ENCODE measurements at regions not wholly inside any gene's neighbourhood (a gene's known extent, or its start where the extent isn't known, plus 50 kb on each side); places are given as distances from the start of the nearest gene placed in this dataset.
"Not testable (repeated sequence)": the region's sequence is repeated elsewhere in the genome, so short reads cannot be mapped to it uniquely, and the experiment has no call there.

- no peaks in the 10 kb centered on the region for H3K36me3 ChIP-seq (ENCODE audit: control insufficient read depth, insufficient read depth, low read length)
- no peak for DNase-seq (ENCODE audit: low read depth, low spot score)
- H3K9me3 ChIP-seq (ENCODE audit: control insufficient read depth, insufficient read depth, low read depth, low read length) = no peaks in the 10 kb centered on the region
- ATAC-seq = no peak
- intact Hi-C loops (cut with micrococcal nuclease; ENCODE audit: unreplicated experiment) = no loop called here
- H3K4me3 ChIP-seq (ENCODE audit: low read depth in 2 of 2, low read length in 2 of 2) = no peak overlapping the region
- POLR2A ChIA-PET = no interaction called here
- TF ChIP-seq SIN3A (IDR thresholded peaks at IDR 0.05; ENCODE audit: borderline replicate concordance, insufficient read depth, low read depth, low read length) (no peak), TCF7L2 (IDR thresholded peaks at IDR 0.05; ENCODE audit: low read depth, low read length) (no peak), POLR2AphosphoS5 (IDR thresholded peaks at IDR 0.05; ENCODE audit: low read depth, low read length) (no peak)
- TF ChIP-seq, protein P1, sequence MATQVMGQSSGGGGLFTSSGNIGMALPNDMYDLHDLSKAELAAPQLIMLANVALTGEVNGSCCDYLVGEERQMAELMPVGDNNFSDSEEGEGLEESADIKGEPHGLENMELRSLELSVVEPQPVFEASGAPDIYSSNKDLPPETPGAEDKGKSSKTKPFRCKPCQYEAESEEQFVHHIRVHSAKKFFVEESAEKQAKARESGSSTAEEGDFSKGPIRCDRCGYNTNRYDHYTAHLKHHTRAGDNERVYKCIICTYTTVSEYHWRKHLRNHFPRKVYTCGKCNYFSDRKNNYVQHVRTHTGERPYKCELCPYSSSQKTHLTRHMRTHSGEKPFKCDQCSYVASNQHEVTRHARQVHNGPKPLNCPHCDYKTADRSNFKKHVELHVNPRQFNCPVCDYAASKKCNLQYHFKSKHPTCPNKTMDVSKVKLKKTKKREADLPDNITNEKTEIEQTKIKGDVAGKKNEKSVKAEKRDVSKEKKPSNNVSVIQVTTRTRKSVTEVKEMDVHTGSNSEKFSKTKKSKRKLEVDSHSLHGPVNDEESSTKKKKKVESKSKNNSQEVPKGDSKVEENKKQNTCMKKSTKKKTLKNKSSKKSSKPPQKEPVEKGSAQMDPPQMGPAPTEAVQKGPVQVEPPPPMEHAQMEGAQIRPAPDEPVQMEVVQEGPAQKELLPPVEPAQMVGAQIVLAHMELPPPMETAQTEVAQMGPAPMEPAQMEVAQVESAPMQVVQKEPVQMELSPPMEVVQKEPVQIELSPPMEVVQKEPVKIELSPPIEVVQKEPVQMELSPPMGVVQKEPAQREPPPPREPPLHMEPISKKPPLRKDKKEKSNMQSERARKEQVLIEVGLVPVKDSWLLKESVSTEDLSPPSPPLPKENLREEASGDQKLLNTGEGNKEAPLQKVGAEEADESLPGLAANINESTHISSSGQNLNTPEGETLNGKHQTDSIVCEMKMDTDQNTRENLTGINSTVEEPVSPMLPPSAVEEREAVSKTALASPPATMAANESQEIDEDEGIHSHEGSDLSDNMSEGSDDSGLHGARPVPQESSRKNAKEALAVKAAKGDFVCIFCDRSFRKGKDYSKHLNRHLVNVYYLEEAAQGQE (IDR thresholded peaks at IDR 0.05; ENCODE audit: insufficient read depth in 1 of 2, low read depth in 2 of 2, low read length in 1 of 2) = no peak
- TF ChIP-seq, protein P2, sequence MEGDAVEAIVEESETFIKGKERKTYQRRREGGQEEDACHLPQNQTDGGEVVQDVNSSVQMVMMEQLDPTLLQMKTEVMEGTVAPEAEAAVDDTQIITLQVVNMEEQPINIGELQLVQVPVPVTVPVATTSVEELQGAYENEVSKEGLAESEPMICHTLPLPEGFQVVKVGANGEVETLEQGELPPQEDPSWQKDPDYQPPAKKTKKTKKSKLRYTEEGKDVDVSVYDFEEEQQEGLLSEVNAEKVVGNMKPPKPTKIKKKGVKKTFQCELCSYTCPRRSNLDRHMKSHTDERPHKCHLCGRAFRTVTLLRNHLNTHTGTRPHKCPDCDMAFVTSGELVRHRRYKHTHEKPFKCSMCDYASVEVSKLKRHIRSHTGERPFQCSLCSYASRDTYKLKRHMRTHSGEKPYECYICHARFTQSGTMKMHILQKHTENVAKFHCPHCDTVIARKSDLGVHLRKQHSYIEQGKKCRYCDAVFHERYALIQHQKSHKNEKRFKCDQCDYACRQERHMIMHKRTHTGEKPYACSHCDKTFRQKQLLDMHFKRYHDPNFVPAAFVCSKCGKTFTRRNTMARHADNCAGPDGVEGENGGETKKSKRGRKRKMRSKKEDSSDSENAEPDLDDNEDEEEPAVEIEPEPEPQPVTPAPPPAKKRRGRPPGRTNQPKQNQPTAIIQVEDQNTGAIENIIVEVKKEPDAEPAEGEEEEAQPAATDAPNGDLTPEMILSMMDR (IDR thresholded peaks at IDR 0.05) = no peak
- in situ Hi-C loops (cut with HindIII; ENCODE audit: low pct_unique_long_range_greater_than_20kb, low sequenced_read_pairs) = no loop called here
- H3K27ac ChIP-seq (ENCODE audit: low read length) = no peak overlapping the region
- no TSS peak for BruUV-seq (replicated peaks)
- H3K27me3 ChIP-seq (ENCODE audit: control insufficient read depth, insufficient read depth, low read length) = no peaks in the 10 kb centered on the region
- CTCF ChIA-PET = no interaction called here
- H3K4me1 ChIP-seq (ENCODE audit: control insufficient read depth, insufficient read depth, low read length) = no peaks in the 10 kb centered on the region
Observed at GRCh38 chr6:144634371-144634770, 349.2 kb downstream of the UTRN start.

GRCh38 chr6:144635051-144635450 lies 349.9 kb downstream of the UTRN start:
- Histone ChIP-seq H3K4me3 (ENCODE audit: low read depth in 2 of 2, low read length in 2 of 2) (no peak overlapping the region), H3K9me3 (ENCODE audit: control insufficient read depth, insufficient read depth, low read depth, low read length) (no peaks in the 10 kb centered on the region), H3K4me1 (ENCODE audit: control insufficient read depth, insufficient read depth, low read length) (no peaks in the 10 kb centered on the region), H3K27ac (ENCODE audit: low read length) (no peak overlapping the region), H3K36me3 (ENCODE audit: control insufficient read depth, insufficient read depth, low read length) (no peaks in the 10 kb centered on the region), H3K27me3 (ENCODE audit: control insufficient read depth, insufficient read depth, low read length) (no peaks in the 10 kb centered on the region)
- no TSS peak for BruUV-seq (replicated peaks)
- DNase-seq (ENCODE audit: low read depth, low spot score) = no peak
- intact Hi-C loops (cut with micrococcal nuclease; ENCODE audit: unreplicated experiment) = no loop called here
- ChIA-PET CTCF (interaction anchor here (0.7 kb wide), 1 partner anchor 229 kb away, joined by 9 read pairs; no protein-coding TSS in a partner anchor), POLR2A (no interaction called here)
- in situ Hi-C loops (cut with HindIII; ENCODE audit: low pct_unique_long_range_greater_than_20kb, low sequenced_read_pairs) = no loop called here
- ATAC-seq = no peak
- TF ChIP-seq POLR2AphosphoS5 (IDR thresholded peaks at IDR 0.05; ENCODE audit: low read depth, low read length) (no peak), SIN3A (IDR thresholded peaks at IDR 0.05; ENCODE audit: borderline replicate concordance, insufficient read depth, low read depth, low read length) (no peak), TCF7L2 (IDR thresholded peaks at IDR 0.05; ENCODE audit: low read depth, low read length) (no peak)
- TF ChIP-seq, protein P1 (IDR thresholded peaks at IDR 0.05; ENCODE audit: insufficient read depth in 1 of 2, low read depth in 2 of 2, low read length in 1 of 2) = no peak
- TF ChIP-seq, protein P2 (IDR thresholded peaks at IDR 0.05) = no peak

GRCh38 chr6:144636025-144636424 lies 350.9 kb downstream of the UTRN start:
- BruUV-seq (replicated peaks); H3K36me3 ChIP-seq (ENCODE audit: control insufficient read depth, insufficient read depth, low read length); DNase-seq (ENCODE audit: low read depth, low spot score); intact Hi-C loops (cut with micrococcal nuclease; ENCODE audit: unreplicated experiment); in situ Hi-C loops (cut with HindIII; ENCODE audit: low pct_unique_long_range_greater_than_20kb, low sequenced_read_pairs); H3K27me3 ChIP-seq (ENCODE audit: control insufficient read depth, insufficient read depth, low read length); CTCF ChIA-PET; H3K4me1 ChIP-seq (ENCODE audit: control insufficient read depth, insufficient read depth, low read length); H3K4me3 ChIP-seq (ENCODE audit: low read depth in 2 of 2, low read length in 2 of 2); ATAC-seq; H3K27ac ChIP-seq (ENCODE audit: low read length); H3K9me3 ChIP-seq (ENCODE audit: control insufficient read depth, insufficient read depth, low read depth, low read length); POLR2A ChIA-PET: not testable (repeated sequence)
